Left renal pelvis (tissue), 4 donors: ENCODE measurements at regions not wholly inside any gene's neighbourhood (a gene's known extent, or its start where the extent isn't known, plus 50 kb on each side); places are given as distances from the start of the nearest gene placed in this dataset.

Source experiments
- DNase-seq, 4 donors: peaks; one replicate each; pipeline ENCODE4 v3.0.0-alpha.2; 2013; ENCODE audit warnings: low read depth in 4 of 4, low spot score in 3 of 4

GRCh38 chr7:136189506-136189998, 212.4 kb upstream of the MTPN start:
- no peak for DNase-seq

DNA sequence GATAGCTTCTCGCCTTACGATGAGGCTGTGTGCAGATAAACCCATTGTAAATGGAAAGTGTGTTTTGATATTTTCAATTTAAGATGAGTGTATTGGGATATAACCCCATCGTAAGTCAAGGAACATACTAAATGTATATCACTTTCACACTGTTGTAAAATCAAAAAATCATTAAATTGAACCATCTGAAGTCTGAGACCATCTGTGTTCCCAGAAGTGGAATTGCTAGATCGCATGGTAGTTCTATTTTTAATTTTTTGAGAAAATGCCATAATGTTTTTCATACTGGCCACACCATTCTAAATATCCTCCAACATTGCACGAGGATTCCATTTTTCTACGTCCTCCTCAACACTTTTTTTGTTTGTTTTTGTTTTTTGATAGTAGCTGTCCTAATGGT, 209.1 kb upstream of the MTPN start:
- no peak for DNase-seq

- no peak for DNase-seq
Measured at GRCh38 chr7:136184719-136185118, 207.6 kb upstream of the MTPN start.

DNA sequence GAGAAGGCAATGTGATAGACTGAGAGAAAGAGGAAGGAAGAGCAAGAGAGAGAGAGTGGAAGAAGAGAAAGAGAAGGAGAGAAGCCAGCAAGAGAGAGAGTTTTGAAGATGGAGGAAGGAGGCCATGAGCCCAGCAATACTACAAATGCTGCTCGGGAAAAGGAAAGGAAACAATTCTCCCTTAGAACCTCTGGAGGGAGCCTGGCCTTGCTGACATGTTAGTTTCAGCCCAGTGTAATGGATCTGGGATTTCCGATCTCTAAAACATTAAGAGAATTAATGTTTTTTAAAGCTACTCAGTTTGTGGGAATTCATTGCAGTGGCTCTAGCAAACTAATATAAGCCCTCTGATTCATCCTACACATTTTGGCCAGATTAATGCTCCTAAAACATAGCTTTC, 206.8 kb upstream of the MTPN start:
- DNase-seq: no peak

DNA sequence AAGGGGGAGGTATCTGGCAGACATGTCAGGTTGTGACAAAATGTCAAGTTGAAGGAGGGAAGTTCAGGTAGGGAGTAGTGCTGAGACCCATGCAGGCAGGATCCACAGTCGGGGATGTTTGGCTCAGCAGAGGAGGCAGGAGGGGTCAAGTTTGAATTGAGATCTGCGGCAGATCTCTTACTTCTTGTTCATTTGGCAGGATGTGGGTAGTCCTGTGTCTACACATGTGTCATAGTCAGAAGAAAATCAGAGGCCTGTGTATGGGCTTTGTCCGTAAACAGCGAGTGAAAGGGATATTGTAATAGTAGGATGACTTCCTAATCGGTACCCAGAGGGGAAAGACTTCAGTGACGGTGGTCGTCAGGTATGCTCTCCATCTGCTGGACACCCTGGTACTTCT, 203.8 kb upstream of the MTPN start:
- no peak for DNase-seq

DNA sequence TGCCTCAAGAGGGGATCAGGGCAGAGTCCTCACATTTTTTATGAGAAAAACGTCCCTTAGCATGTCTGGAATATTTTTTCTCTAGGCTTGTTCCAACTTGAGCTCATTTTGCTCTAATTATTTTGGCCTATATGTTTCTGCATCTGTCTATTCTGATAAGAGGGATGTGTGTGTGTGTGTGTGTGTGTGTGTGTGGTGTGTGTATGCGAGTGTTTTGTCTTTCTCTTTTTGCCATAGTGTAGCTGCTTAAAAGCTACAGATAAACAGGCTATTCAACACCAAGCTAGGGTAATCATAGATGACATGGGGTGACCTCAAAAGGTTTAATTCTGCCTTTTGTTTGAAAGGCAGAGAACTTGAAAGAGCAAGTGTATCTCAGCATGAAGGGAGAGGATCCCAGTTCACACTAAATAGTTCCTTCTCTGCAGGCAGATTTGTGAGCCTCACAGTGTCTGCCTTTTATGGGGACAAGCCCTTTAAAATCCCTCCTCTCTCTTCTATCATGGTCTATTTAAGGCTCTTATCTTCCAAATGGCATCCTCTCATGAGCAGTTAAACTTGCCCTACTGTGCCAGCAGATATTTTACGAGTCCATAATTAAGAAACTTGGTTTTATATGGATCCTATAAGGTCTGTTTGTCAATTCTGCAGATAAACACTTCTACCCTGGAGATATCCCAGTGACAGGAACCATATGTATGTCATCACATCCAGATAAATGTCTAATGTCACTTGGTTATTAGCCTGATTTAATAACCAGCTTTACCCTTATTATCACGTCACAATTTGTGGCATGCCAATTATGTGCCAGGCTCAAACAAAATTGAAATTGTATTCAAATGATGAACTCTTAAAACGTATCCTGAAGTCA, 202.9 kb upstream of the MTPN start:
- DNase-seq: no peak

DNA sequence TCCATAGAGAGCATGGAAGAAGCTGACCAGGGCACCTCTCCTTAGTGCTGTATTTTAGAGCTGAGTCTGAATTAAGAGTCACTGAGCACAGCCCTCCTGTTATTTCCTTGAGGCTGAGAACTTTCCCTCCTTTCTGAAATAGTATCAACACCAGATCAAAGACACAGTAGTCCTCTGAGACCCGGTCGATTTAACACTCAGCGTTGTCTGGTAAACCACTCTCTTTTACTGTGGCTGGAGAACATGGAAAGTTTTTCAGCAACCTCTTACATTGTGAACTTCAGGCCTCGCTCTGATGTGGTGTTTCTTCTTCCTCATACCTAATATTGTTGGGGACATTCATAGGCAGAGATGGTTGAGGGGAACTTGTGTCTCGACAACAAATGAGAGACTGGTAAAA, 202.0 kb upstream of the MTPN start:
- no peak for DNase-seq

- peak in 1 of 4 donors; percentile 6 for DNase-seq
Measured at GRCh38 chr7:136174477-136175125, 197.4 kb upstream of the MTPN start.

- no peak for DNase-seq
Measured at GRCh38 chr7:136173874-136174273, 196.7 kb upstream of the MTPN start.

GRCh38 chr7:136171233-136171632, 194.1 kb upstream of the MTPN start:
- DNase-seq: no peak

DNA sequence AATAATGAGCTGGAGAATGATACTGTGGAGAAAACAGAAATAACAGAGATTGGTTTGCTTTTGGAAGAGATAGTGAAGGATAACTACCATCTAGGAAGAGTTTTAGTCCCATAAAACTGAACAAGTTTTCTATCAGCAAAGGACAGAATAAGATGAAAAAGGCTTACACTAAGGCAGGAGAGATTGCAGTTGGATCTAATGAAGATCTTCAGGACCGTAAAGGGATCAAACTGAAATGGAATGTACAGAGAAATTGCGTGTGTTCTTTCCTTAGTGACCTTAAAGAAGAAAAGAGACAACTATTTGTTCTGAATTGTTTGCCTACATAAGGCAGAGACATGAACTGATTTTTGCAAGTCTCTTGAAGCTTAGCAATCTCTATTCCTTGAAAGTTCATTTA, 191.7 kb upstream of the MTPN start:
- DNase-seq: no peak

- no peak for DNase-seq
Measured at GRCh38 chr7:136167991-136168390, 190.8 kb upstream of the MTPN start.

DNA sequence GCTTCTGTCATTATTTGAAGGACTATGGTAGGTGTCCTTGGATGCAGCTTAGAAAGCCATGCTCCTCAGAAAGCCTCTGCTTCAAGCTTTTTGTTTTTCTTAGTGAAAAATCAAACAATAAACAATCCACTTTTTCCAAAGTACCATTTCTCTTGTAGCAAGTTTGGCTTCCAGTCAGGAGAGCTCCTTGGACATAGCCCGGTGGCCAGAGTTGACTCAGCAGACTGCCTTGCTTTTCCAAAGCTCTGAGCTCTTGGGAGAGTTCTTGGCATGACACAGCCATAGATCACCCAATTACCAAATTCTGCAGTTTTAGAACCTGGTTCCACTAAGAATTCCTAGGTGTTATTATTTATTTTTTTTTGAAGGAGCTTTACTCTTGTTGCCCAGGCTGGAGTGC, 189.4 kb upstream of the MTPN start:
- DNase-seq: no peak

- no peak for DNase-seq
Measured at GRCh38 chr7:136163340-136163801, 186.2 kb upstream of the MTPN start.

GRCh38 chr7:136150311-136150710, 173.2 kb upstream of the MTPN start:
- DNase-seq: no peak

GRCh38 chr7:136148920-136149319, 171.8 kb upstream of the MTPN start:
- DNase-seq: no peak

DNA sequence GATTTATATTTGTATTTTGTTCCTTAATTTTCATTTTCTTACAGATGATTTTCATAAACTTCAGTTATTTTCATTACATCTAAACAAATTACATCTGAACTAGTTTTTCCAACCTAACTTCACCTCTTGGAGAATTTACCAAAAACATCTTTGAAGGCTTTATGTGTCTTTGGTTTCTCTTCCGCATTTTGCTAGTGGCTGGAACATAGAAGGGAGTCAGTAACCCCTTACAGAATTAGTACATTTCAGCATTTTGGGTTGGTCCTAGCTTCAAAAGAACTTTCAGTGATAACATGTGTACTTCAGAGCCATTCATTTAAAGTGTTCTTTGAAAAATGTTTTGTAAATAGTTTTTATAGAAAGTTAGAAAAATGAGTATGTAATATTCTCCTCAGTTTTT, 169.8 kb upstream of the MTPN start:
- DNase-seq: no peak

DNA sequence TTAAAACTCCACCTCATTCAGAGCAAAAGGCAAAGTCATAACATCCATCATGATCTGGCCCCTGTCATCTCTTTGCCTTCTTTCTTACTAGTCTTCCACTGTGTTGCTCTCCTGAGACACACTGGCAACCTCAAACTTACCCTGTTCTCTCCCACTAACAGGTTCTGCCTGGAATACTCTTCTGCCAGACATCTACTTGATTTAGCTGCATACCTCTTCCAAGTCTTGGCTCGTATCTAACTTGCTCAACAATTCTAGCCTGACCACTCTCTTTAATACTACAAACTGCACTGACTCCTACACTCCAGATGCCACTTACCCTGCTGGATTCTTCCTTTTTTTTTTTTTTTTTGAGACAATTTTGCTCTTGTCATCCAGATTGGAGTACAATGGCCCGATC, 167.0 kb upstream of the MTPN start:
- no peak for DNase-seq

DNA sequence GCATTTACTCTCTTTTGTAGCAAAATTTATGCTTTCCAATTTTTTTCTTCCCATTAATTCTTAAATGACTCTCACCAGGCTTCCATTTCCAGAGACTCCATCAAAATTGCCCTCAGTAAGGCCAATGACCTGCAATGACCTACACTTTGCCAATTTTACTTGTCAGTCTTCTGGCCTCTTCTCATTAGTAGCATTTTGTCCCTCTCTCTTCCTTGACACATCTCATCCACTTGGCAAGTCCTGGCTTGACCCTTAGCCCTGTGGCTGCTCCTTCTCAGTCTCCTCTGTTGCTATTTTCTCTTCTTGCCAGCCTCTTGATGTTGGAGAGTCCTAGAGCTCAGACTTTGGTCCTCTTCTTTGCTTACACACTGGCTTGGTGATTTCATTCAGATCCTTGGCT, 166.1 kb upstream of the MTPN start:
- no peak for DNase-seq

- DNase-seq: no peak
Measured at GRCh38 chr7:136142583-136142982, 165.4 kb upstream of the MTPN start.

GRCh38 chr7:136140469-136140868, 163.3 kb upstream of the MTPN start:
- no peak for DNase-seq

DNA sequence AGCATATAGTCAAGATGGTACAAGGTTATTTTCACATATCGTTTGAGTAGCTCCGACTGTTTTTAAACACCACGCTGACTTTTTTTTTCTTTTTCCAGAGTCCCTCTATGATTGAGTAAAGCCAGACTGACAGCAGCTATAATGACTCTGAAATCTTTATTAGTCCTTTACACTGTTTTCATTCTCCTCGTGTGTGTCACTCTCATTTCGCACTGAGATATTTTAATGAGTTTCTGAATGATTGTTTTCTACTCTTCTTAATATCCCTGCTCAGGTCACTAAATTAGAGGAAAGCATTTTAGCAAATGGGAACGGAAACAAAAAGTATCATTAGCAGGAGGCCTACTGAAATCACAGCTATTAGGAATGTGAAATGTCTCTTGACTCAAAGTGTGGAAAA, 162.3 kb upstream of the MTPN start:
- no peak for DNase-seq
